ENCODE measurements at regions not wholly inside any gene's neighbourhood (a gene's known extent, or its start where the extent isn't known, plus 50 kb on each side); places are given as distances from the start of the nearest gene placed in this dataset.

GRCh38 chr1:233844692-233845091 is 59.8 kb upstream of the SLC35F3 start:
- Mint-ChIP-seq H3K4me1 (no peaks in the 10 kb centered on the region), H3K4me3 (no peak overlapping the region), H3K9me3 (no peaks in the 10 kb centered on the region), H3K27ac (no peak overlapping the region), H3K36me3 (ENCODE audit: low read depth) (no peaks in the 10 kb centered on the region), H3K27me3 (ENCODE audit: insufficient read depth) (no peaks in the 10 kb centered on the region)
- Histone ChIP-seq H3K9ac (ENCODE audit: extremely low read depth, low read length, poor library complexity, severe bottlenecking) (no peak overlapping the region), H3K36me3 (ENCODE audit: control insufficient read depth, insufficient read depth, low read length) (no peaks in the 10 kb centered on the region), H3K27ac (ENCODE audit: low read depth, low read length) (peak overlapping the region; percentile 13), H3K27me3 (ENCODE audit: control insufficient read depth, insufficient read depth, low read length, poor library complexity, severe bottlenecking) (no peaks in the 10 kb centered on the region), H3K4me1 (ENCODE audit: control insufficient read depth, insufficient read depth, low read length) (no peaks in the 10 kb centered on the region), H3K4me3 (ENCODE audit: low read length) (no peak overlapping the region), H3K9me3 (ENCODE audit: control insufficient read depth, low read length) (peaks cover 6% of the 10 kb centered on the region)
- DNase-seq = no peak
- TF ChIP-seq, protein P1, sequence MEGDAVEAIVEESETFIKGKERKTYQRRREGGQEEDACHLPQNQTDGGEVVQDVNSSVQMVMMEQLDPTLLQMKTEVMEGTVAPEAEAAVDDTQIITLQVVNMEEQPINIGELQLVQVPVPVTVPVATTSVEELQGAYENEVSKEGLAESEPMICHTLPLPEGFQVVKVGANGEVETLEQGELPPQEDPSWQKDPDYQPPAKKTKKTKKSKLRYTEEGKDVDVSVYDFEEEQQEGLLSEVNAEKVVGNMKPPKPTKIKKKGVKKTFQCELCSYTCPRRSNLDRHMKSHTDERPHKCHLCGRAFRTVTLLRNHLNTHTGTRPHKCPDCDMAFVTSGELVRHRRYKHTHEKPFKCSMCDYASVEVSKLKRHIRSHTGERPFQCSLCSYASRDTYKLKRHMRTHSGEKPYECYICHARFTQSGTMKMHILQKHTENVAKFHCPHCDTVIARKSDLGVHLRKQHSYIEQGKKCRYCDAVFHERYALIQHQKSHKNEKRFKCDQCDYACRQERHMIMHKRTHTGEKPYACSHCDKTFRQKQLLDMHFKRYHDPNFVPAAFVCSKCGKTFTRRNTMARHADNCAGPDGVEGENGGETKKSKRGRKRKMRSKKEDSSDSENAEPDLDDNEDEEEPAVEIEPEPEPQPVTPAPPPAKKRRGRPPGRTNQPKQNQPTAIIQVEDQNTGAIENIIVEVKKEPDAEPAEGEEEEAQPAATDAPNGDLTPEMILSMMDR (conservative IDR thresholded peaks at IDR 0.05) = no peak
- WGBS, 2 experiments (ENCODE audit: insufficient coverage in 1 of 2, insufficient read length in 1 of 2) = 91% methylated on average over 2 of the region's 2 CpGs; no CpG with 5 or more reads in 1 of the 2 experiments

Measured in endodermal cell (in vitro differentiated cells).